Uterus (tissue), 2 donors: ENCODE measurements at regions not wholly inside any gene's neighbourhood (a gene's known extent, or its start where the extent isn't known, plus 50 kb on each side); places are given as distances from the start of the nearest gene placed in this dataset.

ENCODE experiments used
- POLR2A ChIP-seq, 2 donors: fragments of 450-650 bp; IDR thresholded peaks; one replicate each; pipeline ENCODE4 v1.6.1; 2016; ENCODE audit warnings: antibody characterized with exemption in 2 of 2, mild to moderate bottlenecking in 1 of 2, moderate library complexity in 1 of 2
- TF ChIP-seq, protein P1 (sequence below), 4 experiments: fragments of 200-600 bp in 2 of 4; fragments of 450-650 bp in 2 of 4; sonication (generic) in 2 of 4; IDR thresholded peaks; one replicate each; pipeline ENCODE4 v1.5.1; 2016 to 2019; ENCODE audit warnings: antibody characterized with exemption in 4 of 4, mild to moderate bottlenecking in 2 of 4, moderate library complexity in 1 of 4

- TF ChIP-seq, protein P1, sequence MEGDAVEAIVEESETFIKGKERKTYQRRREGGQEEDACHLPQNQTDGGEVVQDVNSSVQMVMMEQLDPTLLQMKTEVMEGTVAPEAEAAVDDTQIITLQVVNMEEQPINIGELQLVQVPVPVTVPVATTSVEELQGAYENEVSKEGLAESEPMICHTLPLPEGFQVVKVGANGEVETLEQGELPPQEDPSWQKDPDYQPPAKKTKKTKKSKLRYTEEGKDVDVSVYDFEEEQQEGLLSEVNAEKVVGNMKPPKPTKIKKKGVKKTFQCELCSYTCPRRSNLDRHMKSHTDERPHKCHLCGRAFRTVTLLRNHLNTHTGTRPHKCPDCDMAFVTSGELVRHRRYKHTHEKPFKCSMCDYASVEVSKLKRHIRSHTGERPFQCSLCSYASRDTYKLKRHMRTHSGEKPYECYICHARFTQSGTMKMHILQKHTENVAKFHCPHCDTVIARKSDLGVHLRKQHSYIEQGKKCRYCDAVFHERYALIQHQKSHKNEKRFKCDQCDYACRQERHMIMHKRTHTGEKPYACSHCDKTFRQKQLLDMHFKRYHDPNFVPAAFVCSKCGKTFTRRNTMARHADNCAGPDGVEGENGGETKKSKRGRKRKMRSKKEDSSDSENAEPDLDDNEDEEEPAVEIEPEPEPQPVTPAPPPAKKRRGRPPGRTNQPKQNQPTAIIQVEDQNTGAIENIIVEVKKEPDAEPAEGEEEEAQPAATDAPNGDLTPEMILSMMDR (IDR thresholded peaks at IDR 0.05): no peak
- TF ChIP-seq POLR2A (IDR thresholded peaks at IDR 0.05): no peak
These were observed 592.0 kb upstream of the LRRTM1 start for GRCh38 chr2:80896576-80896975.
